ENCODE measurements at regions not wholly inside any gene's neighbourhood (a gene's known extent, or its start where the extent isn't known, plus 50 kb on each side); places are given as distances from the start of the nearest gene placed in this dataset.

DNA sequence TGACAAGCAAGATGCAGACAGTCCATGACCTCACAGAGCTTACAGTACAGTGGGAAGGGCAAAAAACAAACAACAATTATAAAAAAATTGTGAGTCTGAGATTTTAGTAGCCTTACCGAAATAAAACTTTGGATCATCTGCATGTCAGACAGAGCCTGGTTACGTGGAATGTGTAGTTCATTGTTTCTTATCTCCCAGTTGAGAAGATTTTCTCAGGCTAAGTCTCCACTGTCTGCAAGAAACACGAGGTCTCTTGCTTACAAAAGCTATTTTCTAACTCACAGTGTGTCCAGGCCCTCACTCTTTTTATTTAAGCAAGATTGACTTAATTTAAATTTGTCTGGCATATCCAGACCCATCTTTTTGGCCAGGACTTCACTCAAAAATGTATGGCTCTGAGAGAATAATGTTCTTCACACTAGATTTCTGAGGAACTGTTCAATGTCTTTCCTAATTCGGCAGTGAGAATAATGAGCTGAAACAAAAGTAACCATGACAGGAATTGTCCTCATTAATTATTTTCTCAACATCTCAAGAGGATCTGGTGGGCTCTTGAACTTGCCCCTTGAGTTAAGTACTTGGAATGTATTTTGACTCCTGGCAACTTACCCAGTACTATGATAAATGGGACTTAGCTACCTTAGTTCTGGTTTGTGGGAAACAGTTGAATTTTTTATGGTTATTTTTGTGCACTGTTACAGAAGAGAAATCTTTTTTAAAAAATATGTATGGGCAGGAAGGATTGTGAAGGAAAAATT, 265.1 kb upstream of the COL8A1 start:
- DNase-seq (ENCODE audit: low read depth in 2 of 2), result no peak

GRCh38 chr3:99366663-99367429, 271.5 kb upstream of the COL8A1 start:
- DNase-seq (ENCODE audit: low read depth in 2 of 2), result no peak

GRCh38 chr3:99365979-99366378, 272.4 kb upstream of the COL8A1 start:
- no peak for DNase-seq (ENCODE audit: low read depth in 2 of 2)

- no peak for DNase-seq (ENCODE audit: low read depth in 2 of 2)
Measured at GRCh38 chr3:99365396-99365795, 273.0 kb upstream of the COL8A1 start.

GRCh38 chr3:99357131-99357530, 281.3 kb upstream of the COL8A1 start:
- DNase-seq (ENCODE audit: low read depth in 2 of 2), result no peak

DNA sequence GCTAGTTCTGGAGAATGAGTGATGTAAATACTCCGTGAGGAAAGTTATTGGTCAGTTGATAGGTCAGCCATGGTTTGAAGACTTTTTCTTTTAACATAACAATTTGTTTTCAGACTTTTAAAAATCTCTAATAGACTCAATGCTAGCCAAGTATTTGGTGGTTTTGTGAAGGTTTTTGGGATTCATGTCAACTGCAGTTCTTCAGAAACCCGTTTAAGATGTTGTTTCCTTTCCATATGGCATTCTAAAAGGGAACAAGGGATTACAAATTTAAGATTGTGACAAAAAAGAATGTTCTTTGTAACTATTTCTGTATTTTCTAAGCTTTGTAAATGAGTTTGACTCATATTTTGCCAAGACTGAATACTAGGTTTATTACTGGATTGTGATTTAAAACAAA, 281.7 kb upstream of the COL8A1 start:
- no peak for DNase-seq (ENCODE audit: low read depth in 2 of 2)

DNA sequence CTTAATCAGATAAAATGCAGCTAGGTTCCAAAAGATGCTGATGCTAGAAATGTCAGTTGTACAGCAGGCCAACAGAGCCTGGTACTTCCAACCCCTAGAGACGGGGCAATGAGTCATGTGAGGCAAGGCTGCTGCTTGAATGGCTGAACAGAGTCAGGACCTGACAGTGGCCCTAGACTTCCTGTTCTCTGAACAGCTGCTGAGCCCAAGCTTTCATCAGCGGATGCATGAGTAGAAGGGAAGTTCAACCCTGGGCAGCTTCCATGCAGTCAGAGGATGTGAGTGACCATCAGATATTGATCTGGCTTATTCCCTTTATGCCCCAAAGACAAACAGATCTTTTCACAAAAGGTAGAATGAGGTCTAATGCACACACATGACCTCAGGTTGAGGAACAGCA, 282.9 kb upstream of the COL8A1 start:
- no peak for DNase-seq (ENCODE audit: low read depth in 2 of 2)

DNA sequence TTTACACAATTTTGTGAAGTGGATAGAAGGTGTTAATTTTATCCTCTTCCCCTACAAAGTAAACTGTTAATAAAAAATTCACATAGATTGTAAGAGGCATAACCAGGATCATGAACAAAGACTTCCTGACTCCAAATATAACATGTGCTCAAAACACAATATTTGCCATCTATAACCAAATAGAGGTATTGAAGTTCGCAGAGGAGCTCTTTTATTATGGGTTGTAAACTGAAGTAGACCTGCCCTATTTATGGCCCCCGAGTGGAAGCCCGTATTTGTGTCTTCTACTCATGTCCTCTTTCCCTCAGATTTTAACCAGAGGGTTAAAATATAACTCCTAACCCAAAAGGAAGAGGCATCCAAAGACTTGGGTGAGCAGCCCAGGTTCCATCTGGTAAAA, 285.6 kb upstream of the COL8A1 start:
- no peak for DNase-seq (ENCODE audit: low read depth in 2 of 2)

GRCh38 chr3:99351122-99351521, 287.3 kb upstream of the COL8A1 start:
- no peak for DNase-seq (ENCODE audit: low read depth in 2 of 2)

- no peak for DNase-seq (ENCODE audit: low read depth in 2 of 2)
Measured at GRCh38 chr3:99348451-99348850, 289.9 kb upstream of the COL8A1 start.

DNA sequence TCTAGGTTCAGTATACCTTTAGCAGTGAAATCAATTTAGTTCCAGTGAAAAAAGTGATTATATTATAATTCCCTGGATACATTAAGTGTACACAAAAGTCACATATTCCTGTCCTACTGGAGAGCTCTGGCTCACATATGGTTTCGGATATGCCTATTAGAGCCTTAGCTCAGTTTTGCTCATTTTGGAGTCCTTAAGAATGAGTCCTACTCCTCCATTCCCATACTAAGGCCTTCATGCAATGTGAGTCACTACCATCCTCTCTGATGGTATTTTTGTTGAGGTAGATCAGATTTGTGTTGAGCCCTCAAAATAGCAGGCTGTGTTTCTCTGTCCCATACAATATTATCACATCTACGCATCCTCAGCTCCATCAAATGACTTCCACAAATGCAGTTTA, 294.2 kb upstream of the COL8A1 start:
- DNase-seq (ENCODE audit: low read depth in 2 of 2), result no peak

- no peak for DNase-seq (ENCODE audit: low read depth in 2 of 2)
Measured at GRCh38 chr3:99342383-99342782, 296.0 kb upstream of the COL8A1 start.

GRCh38 chr3:99339222-99339621, 299.2 kb upstream of the COL8A1 start:
- DNase-seq (ENCODE audit: low read depth in 2 of 2), result no peak

GRCh38 chr3:99332718-99333117, 305.7 kb upstream of the COL8A1 start:
- no peak for DNase-seq (ENCODE audit: low read depth in 2 of 2)

- no peak for DNase-seq (ENCODE audit: low read depth in 2 of 2)
Measured at GRCh38 chr3:99332276-99332675, 306.1 kb upstream of the COL8A1 start.

- no peak for DNase-seq (ENCODE audit: low read depth in 2 of 2)
Measured at GRCh38 chr3:99330924-99331532, 307.4 kb upstream of the COL8A1 start.

DNA sequence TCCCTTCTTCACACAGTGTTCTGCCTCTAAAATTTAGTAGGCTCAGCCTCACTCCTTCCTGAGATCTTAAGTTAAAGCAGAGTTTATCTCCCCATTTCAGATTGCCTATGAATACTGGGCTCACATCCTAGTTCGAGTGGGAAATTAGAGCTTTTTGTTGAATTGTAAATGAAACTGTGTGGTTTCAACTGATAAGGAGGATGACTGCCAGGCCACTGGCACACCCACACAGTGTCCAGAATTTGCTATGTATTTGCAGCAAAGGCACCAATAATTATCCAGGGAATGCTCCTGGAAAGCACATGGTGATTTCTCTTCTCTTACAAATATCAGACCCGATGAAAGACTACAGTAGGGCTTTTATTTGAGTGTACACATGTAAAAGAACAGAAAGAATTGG, 308.1 kb upstream of the COL8A1 start:
- DNase-seq (ENCODE audit: low read depth in 2 of 2), result no peak

DNA sequence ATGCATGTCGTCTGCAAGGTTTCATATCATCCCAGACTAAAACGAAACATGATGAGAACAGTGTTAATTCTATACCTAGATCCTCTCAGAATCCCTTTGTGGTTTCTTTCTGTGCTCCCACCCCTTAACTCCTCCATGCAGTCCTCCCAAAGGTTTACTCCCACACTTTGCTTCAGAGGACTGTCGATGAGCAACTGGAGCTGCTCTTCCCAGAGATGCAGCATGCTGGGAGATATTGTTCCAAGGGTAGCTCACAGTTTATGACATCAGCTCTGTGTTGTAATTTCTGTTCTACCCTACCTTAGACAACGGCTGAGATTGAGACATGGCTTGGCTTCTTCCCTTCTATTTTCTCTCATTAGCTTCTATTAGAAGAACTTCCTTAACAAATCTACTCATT, 313.0 kb upstream of the COL8A1 start:
- DNase-seq (ENCODE audit: low read depth in 2 of 2), result no peak

DNA sequence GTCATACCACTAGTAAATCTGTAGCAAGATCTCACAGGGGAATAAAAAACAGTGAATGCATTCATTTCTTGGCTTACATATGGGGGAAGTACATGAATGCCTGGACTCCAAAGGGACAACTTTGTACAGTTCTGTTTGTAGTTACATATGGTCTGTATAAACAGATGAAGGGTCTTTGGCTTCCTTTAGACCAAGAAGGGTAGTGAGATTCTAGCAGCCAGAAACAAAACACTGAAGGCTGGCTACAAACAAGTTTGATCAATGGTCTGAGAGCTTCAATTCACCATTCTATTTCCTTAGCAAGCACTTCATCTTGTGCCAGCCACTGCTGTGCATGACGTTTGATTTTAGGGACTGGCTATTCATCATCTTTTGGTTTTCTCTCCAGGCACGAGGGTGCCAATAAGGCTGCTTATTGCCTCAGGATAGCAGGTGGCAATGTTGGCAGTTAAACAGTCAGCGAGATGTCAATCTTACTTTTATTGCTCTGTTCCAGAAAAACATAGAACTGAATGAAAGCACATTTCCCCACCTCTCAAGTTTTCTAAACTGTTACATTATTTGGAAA, 313.7 kb upstream of the COL8A1 start:
- no peak for DNase-seq (ENCODE audit: low read depth in 2 of 2)

- DNase-seq (ENCODE audit: low read depth in 2 of 2), result no peak
Measured at GRCh38 chr3:99323940-99324339, 314.5 kb upstream of the COL8A1 start.

- DNase-seq (ENCODE audit: low read depth in 2 of 2), result no peak
Measured at GRCh38 chr3:99322551-99322950, 315.8 kb upstream of the COL8A1 start.

- no peak for DNase-seq (ENCODE audit: low read depth in 2 of 2)
Measured at GRCh38 chr3:99321261-99321660, 317.1 kb upstream of the COL8A1 start.

DNA sequence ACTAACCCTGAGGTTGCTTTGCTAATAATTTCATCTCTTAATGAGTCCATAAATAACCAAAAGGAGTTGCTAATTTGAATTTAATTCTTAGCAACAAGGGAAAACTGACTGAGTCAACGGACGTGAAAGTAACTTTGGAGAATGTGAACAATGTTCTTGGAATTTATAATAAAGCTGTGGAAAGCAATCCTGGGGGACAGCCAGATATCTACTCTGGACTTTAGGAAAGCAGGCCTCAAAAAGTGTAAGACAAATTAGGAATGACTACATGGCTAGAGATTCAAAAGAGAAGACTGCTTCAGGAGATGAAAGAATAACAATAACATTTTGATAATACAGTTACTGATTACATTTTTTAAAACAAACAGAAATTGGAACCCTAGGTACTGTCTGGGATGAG, 318.4 kb upstream of the COL8A1 start:
- DNase-seq (ENCODE audit: low read depth in 2 of 2), result no peak
